ENCODE measurements at regions not wholly inside any gene's neighbourhood (a gene's known extent, or its start where the extent isn't known, plus 50 kb on each side); places are given as distances from the start of the nearest gene placed in this dataset.

DNA sequence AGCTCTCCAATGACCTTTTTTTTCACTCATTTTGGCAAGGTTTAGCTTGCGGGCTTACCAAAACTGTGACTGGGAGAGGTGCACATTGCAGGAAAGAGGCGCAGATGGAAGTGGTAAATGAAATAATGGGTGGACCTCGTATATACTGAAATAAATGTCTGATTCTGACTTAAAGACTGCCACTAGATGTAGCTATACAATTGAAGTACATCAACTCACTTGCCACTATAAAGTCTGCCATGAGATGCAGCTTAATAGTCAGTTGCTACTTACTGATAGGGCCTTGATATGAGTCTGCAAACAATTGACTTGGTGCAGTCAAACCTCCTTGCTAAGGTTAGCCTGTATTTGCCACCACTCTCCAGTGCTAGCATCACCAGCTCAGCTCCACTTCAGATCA lies 525.9 kb upstream of the MBL2 start:
- no TSS peak for BruUV-seq (replicated peaks)
- Histone ChIP-seq H3K79me2 (ENCODE audit: insufficient read depth, low read length) (no peaks in the 10 kb centered on the region), H4K20me1 (ENCODE audit: insufficient read depth) (no peaks in the 10 kb centered on the region), H2AFZ (ENCODE audit: low read depth, low read length, poor library complexity, severe bottlenecking) (no peak overlapping the region), H3K27ac (ENCODE audit: low read depth, low read length) (no peak overlapping the region), H3K9me3 (ENCODE audit: control insufficient read depth in 1 of 2, insufficient read depth in 1 of 2, low read depth in 1 of 2, low read length in 2 of 2) (peaks cover 3 to 26% of the 10 kb centered on the region in 2 experiments; a peak in 2 of 4 replicates), H3K4me2 (ENCODE audit: low read length) (no peak overlapping the region), H3K36me3 (ENCODE audit: control insufficient read depth in 1 of 2, insufficient read depth in 2 of 2, low read length in 2 of 2) (no peaks in the 10 kb centered on the region), H3K4me1 (ENCODE audit: control insufficient read depth in 1 of 2, insufficient read depth in 2 of 2, low read length in 2 of 2) (no peaks in the 10 kb centered on the region), H3K4me3 (replicated peaks in 1 of 2; ENCODE audit: low read depth in 1 of 2, low read length in 2 of 2) (no peak overlapping the region), H3K9me2 (ENCODE audit: insufficient read depth) (no peaks in the 10 kb centered on the region), H3K9ac (ENCODE audit: low read length) (no peak overlapping the region), H3K27me3 (ENCODE audit: insufficient read depth, low read length) (no peaks in the 10 kb centered on the region)
- RAD21 ChIA-PET (ENCODE audit: low non-redundant PET in 1 of 2, low total read pairs in 2 of 2, uncharacterized antibody in 2 of 2, unreplicated experiment in 2 of 2): no interaction called here
- CTCF ChIA-PET: no interaction called here
- TF ChIP-seq, protein P1, sequence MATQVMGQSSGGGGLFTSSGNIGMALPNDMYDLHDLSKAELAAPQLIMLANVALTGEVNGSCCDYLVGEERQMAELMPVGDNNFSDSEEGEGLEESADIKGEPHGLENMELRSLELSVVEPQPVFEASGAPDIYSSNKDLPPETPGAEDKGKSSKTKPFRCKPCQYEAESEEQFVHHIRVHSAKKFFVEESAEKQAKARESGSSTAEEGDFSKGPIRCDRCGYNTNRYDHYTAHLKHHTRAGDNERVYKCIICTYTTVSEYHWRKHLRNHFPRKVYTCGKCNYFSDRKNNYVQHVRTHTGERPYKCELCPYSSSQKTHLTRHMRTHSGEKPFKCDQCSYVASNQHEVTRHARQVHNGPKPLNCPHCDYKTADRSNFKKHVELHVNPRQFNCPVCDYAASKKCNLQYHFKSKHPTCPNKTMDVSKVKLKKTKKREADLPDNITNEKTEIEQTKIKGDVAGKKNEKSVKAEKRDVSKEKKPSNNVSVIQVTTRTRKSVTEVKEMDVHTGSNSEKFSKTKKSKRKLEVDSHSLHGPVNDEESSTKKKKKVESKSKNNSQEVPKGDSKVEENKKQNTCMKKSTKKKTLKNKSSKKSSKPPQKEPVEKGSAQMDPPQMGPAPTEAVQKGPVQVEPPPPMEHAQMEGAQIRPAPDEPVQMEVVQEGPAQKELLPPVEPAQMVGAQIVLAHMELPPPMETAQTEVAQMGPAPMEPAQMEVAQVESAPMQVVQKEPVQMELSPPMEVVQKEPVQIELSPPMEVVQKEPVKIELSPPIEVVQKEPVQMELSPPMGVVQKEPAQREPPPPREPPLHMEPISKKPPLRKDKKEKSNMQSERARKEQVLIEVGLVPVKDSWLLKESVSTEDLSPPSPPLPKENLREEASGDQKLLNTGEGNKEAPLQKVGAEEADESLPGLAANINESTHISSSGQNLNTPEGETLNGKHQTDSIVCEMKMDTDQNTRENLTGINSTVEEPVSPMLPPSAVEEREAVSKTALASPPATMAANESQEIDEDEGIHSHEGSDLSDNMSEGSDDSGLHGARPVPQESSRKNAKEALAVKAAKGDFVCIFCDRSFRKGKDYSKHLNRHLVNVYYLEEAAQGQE (IDR thresholded peaks at IDR 0.05; ENCODE audit: low read depth): no peak
- TF ChIP-seq, protein P2, sequence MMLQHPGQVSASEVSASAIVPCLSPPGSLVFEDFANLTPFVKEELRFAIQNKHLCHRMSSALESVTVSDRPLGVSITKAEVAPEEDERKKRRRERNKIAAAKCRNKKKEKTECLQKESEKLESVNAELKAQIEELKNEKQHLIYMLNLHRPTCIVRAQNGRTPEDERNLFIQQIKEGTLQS (IDR thresholded peaks at IDR 0.05): no peak
- no peak for TF ChIP-seq ZFX (IDR thresholded peaks at IDR 0.05)
- TF ChIP-seq, protein P3, sequence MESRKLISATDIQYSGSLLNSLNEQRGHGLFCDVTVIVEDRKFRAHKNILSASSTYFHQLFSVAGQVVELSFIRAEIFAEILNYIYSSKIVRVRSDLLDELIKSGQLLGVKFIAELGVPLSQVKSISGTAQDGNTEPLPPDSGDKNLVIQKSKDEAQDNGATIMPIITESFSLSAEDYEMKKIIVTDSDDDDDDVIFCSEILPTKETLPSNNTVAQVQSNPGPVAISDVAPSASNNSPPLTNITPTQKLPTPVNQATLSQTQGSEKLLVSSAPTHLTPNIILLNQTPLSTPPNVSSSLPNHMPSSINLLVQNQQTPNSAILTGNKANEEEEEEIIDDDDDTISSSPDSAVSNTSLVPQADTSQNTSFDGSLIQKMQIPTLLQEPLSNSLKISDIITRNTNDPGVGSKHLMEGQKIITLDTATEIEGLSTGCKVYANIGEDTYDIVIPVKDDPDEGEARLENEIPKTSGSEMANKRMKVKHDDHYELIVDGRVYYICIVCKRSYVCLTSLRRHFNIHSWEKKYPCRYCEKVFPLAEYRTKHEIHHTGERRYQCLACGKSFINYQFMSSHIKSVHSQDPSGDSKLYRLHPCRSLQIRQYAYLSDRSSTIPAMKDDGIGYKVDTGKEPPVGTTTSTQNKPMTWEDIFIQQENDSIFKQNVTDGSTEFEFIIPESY (IDR thresholded peaks at IDR 0.05; ENCODE audit: extremely low read depth, insufficient replicate concordance, low read length): no peak
- no peak for TF ChIP-seq CBX3 (IDR thresholded peaks at IDR 0.05; ENCODE audit: low read depth)
- TF ChIP-seq, protein P4, sequence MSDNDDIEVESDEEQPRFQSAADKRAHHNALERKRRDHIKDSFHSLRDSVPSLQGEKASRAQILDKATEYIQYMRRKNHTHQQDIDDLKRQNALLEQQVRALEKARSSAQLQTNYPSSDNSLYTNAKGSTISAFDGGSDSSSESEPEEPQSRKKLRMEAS (IDR thresholded peaks at IDR 0.05): no peak
- no peak for TF ChIP-seq SIN3A (IDR thresholded peaks at IDR 0.05; ENCODE audit: low read depth)
- no peak for TF ChIP-seq ELF1 (IDR thresholded peaks at IDR 0.05; ENCODE audit: borderline replicate concordance, low read depth)
- TF ChIP-seq SP1 (IDR thresholded peaks at IDR 0.05; ENCODE audit: low read depth): no peak
- no peak for TF ChIP-seq YY1 (IDR thresholded peaks at IDR 0.05; ENCODE audit: extremely low read depth, insufficient replicate concordance, low read depth, low read length)
- TF ChIP-seq ZNF274 (IDR thresholded peaks at IDR 0.05; ENCODE audit: low read depth, low read length): no peak
- intact Hi-C loops (cut with micrococcal nuclease): no loop called here
- ATAC-seq (no peak), DNase-seq (ENCODE audit: low read depth, low spot score) (no peak)
- POLR2A ChIA-PET: no interaction called here
